K562 (cell line): ENCODE measurements at regions not wholly inside any gene's neighbourhood (a gene's known extent, or its start where the extent isn't known, plus 50 kb on each side); places are given as distances from the start of the nearest gene placed in this dataset.

Source experiments
- ATAC-seq: fragments of 200-7000 bp; cut with Tn5 transposase; 3 replicates; pipeline ENCODE4 v1.9.1; 2020; ENCODE audit warnings: moderate library complexity
- BruUV-seq: library from RNA; stranded (reverse); fragments of 400-500 nt; replicated peaks from 2 replicates; lab custom pipeline; 2021; lab: Mats Ljungman, UMichigan
- CTCF ChIA-PET: fragments of 300-600 bp; formaldehyde crosslinking; extraction: SDS; loops from one replicate; lab custom pipeline; 2021; ENCODE audit warnings: low intra/inter-chr PET ratio; lab: Yijun Ruan, JAX
- POLR2A ChIA-PET: fragments of 300-600, 350-650 bp; sonication (Branson Sonifier 250); formaldehyde crosslinking; extraction: SDS; loops from one replicate; lab custom pipeline; 2021; ENCODE audit warnings: antibody characterized with exemption, inconsistent platforms; lab: Yijun Ruan, JAX
- DNase-seq, 4 experiments: peaks; one replicate each; pipeline versions ENCODE4 v3.0.0 to v3.0.0-alpha.2; 2011 to 2018; ENCODE audit warnings: low spot score in 3 of 4, mixed read lengths in 3 of 4; ENCODE audit errors: extremely low read depth in 1 of 4
- FAIRE-seq: peaks from 2 replicates; lab custom pipeline; 2011; peaks lifted over from hg19 to GRCh38; lab: Jason Lieb, UNC
- H2AFZ ChIP-seq: 2 replicates; pipeline ENCODE4 v1.6.0; 2011; ENCODE audit warnings: low read depth, low read length, control low read depth, inconsistent platforms
- H3K27ac ChIP-seq: fragments of 200-600 bp; 3 replicates; pipeline ENCODE4 v1.8.0; 2011; ENCODE audit warnings: low read depth, mild to moderate bottlenecking, control low read depth, inconsistent platforms, low read length, moderate library complexity, mixed read lengths; ENCODE audit errors: extremely low read depth
- H3K27me3 ChIP-seq, 2 experiments: fragments of 300-600 bp in 1 of 2; 2 replicates in 1 of 2; 3 replicates in 1 of 2; pipeline versions ENCODE4 v1.6.0 to v1.8.0; 2011; ENCODE audit warnings: inconsistent platforms in 2 of 2, low read length in 2 of 2, mild to moderate bottlenecking in 1 of 2, mixed read lengths in 1 of 2, moderate library complexity in 1 of 2; ENCODE audit not compliant: control insufficient read depth in 2 of 2, insufficient read depth in 2 of 2
- H3K36me3 ChIP-seq: fragments of 300-600 bp; 3 replicates; pipeline ENCODE4 v1.8.0; 2011; ENCODE audit warnings: mild to moderate bottlenecking, low read length, inconsistent platforms; ENCODE audit not compliant: control insufficient read depth, insufficient read depth
- H3K4me1 ChIP-seq, 2 experiments: fragments of 200-600 bp in 1 of 2; replicated peaks in 1 of 2; 2 replicates in 1 of 2; 3 replicates in 1 of 2; pipeline versions ENCODE4 v1.5.1 to v1.8.0; 2011; ENCODE audit warnings: inconsistent platforms in 2 of 2, low read length in 2 of 2, mild to moderate bottlenecking in 1 of 2, mixed read lengths in 1 of 2, moderate library complexity in 1 of 2; ENCODE audit not compliant: control insufficient read depth in 2 of 2, insufficient read depth in 2 of 2
- H3K4me2 ChIP-seq: 2 replicates; pipeline ENCODE4 v1.6.1; 2011; ENCODE audit warnings: low read length, control low read depth, inconsistent platforms, mixed read lengths; ENCODE audit not compliant: insufficient read depth
- H3K4me3 ChIP-seq: fragments of 200-600 bp; sonication (generic), shearing (Covaris generic); 2 replicates; pipeline ENCODE4 v1.5.1; 2016; ENCODE audit warnings: control low read depth, inconsistent platforms
- H3K79me2 ChIP-seq: fragments of 200-600 bp; 3 replicates; pipeline ENCODE4 v1.8.0; 2011; ENCODE audit warnings: low read length, inconsistent platforms; ENCODE audit not compliant: control insufficient read depth, insufficient read depth
- H3K9ac ChIP-seq, 2 experiments: 2 replicates each; pipeline versions ENCODE4 v1.6.0 to v1.6.1; 2011; ENCODE audit warnings: low read depth in 2 of 2, low read length in 2 of 2, control low read depth in 1 of 2, inconsistent platforms in 1 of 2, mild to moderate bottlenecking in 1 of 2, mixed read lengths in 1 of 2; ENCODE audit not compliant: insufficient read depth in 1 of 2
- H3K9me1 ChIP-seq: one replicate; pipeline ENCODE4 v1.6.0; 2011; ENCODE audit warnings: inconsistent platforms, mild to moderate bottlenecking, low read length, moderate library complexity; ENCODE audit not compliant: control insufficient read depth, insufficient read depth
- H3K9me3 ChIP-seq: replicated peaks from 2 replicates; pipeline ENCODE4 v1.5.1; 2011; ENCODE audit warnings: low read depth, low read length, inconsistent platforms; ENCODE audit not compliant: control insufficient read depth, insufficient read depth
- H4K20me1 ChIP-seq: replicated peaks from 2 replicates; pipeline ENCODE4 v1.6.1; 2011; ENCODE audit warnings: low read length, inconsistent platforms, mixed read lengths; ENCODE audit not compliant: control insufficient read depth, insufficient read depth
- FOXK2 ChIP-seq, 2 experiments: fragments of 450-650 bp; IDR thresholded peaks in 1 of 2; conservative IDR thresholded peaks in 1 of 2; 2 replicates each; pipeline ENCODE4 v1.6.1; 2016; ENCODE audit warnings: low read depth in 2 of 2, mild to moderate bottlenecking in 1 of 2
- HES1 ChIP-seq: fragments of 450-650 bp; IDR thresholded peaks from 2 replicates; pipeline ENCODE4 v1.6.1; 2016; ENCODE audit warnings: low read depth, mild to moderate bottlenecking, moderate library complexity
- KAT7 ChIP-seq: sonication (generic); formaldehyde crosslinking; IDR thresholded peaks from 2 replicates; pipeline ENCODE4 v1.8.0; 2022; ENCODE audit warnings: missing genetic modification reagents, mild to moderate bottlenecking, borderline replicate concordance
- PTRF ChIP-seq: fragments of 450-650 bp; IDR thresholded peaks from 2 replicates; pipeline ENCODE4 v1.6.1; 2016; ENCODE audit warnings: mild to moderate bottlenecking, missing genetic modification characterization, missing compliant biosample characterization
- RBM25 ChIP-seq: fragments of 200-400 bp; formaldehyde crosslinking; IDR thresholded peaks from 2 replicates; pipeline ENCODE4 v1.6.1; 2018; ENCODE audit warnings: low read length, low read depth, moderate library complexity; ENCODE audit not compliant: severe bottlenecking
- SREBF1 ChIP-seq: fragments of 150-350 bp; IDR thresholded peaks from 2 replicates; pipeline ENCODE4 v1.6.1; 2014; ENCODE audit warnings: antibody characterized with exemption, low read depth, low read length, borderline replicate concordance
- TAF9B ChIP-seq: fragments of 450-650 bp; IDR thresholded peaks from 2 replicates; pipeline ENCODE4 v1.6.1; 2018; ENCODE audit warnings: mild to moderate bottlenecking; ENCODE audit not compliant: partially characterized antibody
- TBP ChIP-seq: optimal IDR thresholded peaks from 2 replicates; pipeline ENCODE3; 2011; ENCODE audit warnings: low read depth, low read length, improper control_type of control experiment
- TEAD1 ChIP-seq, 2 experiments: fragments of 450-650 bp in 1 of 2; sonication (generic) in 1 of 2; formaldehyde crosslinking; IDR thresholded peaks; 2 replicates each; pipeline versions ENCODE4 v1.4.0 to v1.8.0; 2020 to 2022; ENCODE audit warnings: mild to moderate bottlenecking in 2 of 2, missing genetic modification reagents in 1 of 2
- ZFP91 ChIP-seq: sonication (generic); formaldehyde crosslinking; IDR thresholded peaks from 2 replicates; pipeline ENCODE4 v1.8.0; 2022; ENCODE audit warnings: mild to moderate bottlenecking, missing genetic modification reagents
- ZHX1 ChIP-seq: fragments of 150-350 bp; conservative IDR thresholded peaks from 2 replicates; pipeline ENCODE4 v1.6.1; 2014; ENCODE audit warnings: low read length
- ZNF347 ChIP-seq: fragments of 450-650 bp; formaldehyde crosslinking; IDR thresholded peaks from 2 replicates; pipeline ENCODE4 v1.4.0; 2020; ENCODE audit warnings: low read depth, mild to moderate bottlenecking, moderate library complexity
- ZNF740 ChIP-seq, 3 experiments: fragments of 200-800 bp in 1 of 3; sonication (Bioruptor generic) in 1 of 3; sonication (generic) in 1 of 3; formaldehyde crosslinking in 1 of 3; IDR thresholded peaks; 2 replicates each; pipeline versions ENCODE4 v1.6.1 to v1.8.0; 2016 to 2022; ENCODE audit warnings: mild to moderate bottlenecking in 2 of 3, missing compliant biosample characterization in 2 of 3, missing genetic modification characterization in 2 of 3, missing genetic modification reagents in 1 of 3
- WGBS: fragments of 100-300 bp; shearing (Covaris generic); methylation state at CpG from one replicate; pipeline ENCODE4 v1.1.6; 2016; ENCODE audit warnings: low coverage, mixed read lengths; ENCODE audit not compliant: insufficient coverage; ENCODE audit errors: missing lambda C conversion rate; 5-methylcytosine and 5-hydroxymethylcytosine counted together
- in situ Hi-C: fragments of 300-500 bp; cut with MboI; formaldehyde crosslinking; loops from 4 replicates; pipeline ENCODE4 v1.15.0; 2018; ENCODE audit warnings: inconsistent platforms, mixed read lengths
- intact Hi-C: fragments of 100-400 bp; cut with micrococcal nuclease; formaldehyde crosslinking; loops from 2 replicates; pipeline ENCODE4 v1.14.2; 2022

- in situ Hi-C loops (no loop called here), intact Hi-C loops (no loop called here)
- Histone ChIP-seq H3K27ac (no peak overlapping the region), H3K36me3 (no peaks in the 10 kb centered on the region), H3K9ac (no peak overlapping the region), H3K79me2 (no peaks in the 10 kb centered on the region), H3K9me1 (no peaks in the 10 kb centered on the region), H3K4me3 (no peak overlapping the region), H4K20me1 (no peaks in the 10 kb centered on the region), H3K4me2 (no peak overlapping the region), H2AFZ (no peak overlapping the region), H3K4me1 (no peaks in the 10 kb centered on the region), H3K9me3 (no peaks in the 10 kb centered on the region), H3K27me3 (no peaks in the 10 kb centered on the region)
- FAIRE-seq (no peak), DNase-seq (no peak), ATAC-seq (no peak)
- ChIA-PET POLR2A (no interaction called here), CTCF (no interaction called here)
- no TSS peak for BruUV-seq
- 28% methylated on average over 6 of the region's 6 CpGs for WGBS
- TF ChIP-seq ZFP91 (CRISPR knock-in tag): no peak
- TF ChIP-seq FOXK2 (conservative IDR thresholded peaks at IDR 0.05 in 1 of 2, IDR thresholded peaks at IDR 0.05 in 1 of 2; ENCODE audit: low read depth in 2 of 2): no peak
- no peak for TF ChIP-seq TEAD1 (CRISPR knock-in tag; IDR thresholded peaks at IDR 0.05)
- no peak for TF ChIP-seq ZNF740 (CRISPR knock-in tag; IDR thresholded peaks at IDR 0.05)
- no peak for TF ChIP-seq ZNF740 (tag; IDR thresholded peaks at IDR 0.05)
- TF ChIP-seq TAF9B: no peak
- TF ChIP-seq PTRF (tag): no peak
- no peak for TF ChIP-seq ZHX1
- no peak for TF ChIP-seq KAT7 (CRISPR knock-in tag)
- TF ChIP-seq TBP: no peak
- TF ChIP-seq SREBF1: no peak
- TF ChIP-seq HES1: no peak
- TF ChIP-seq ZNF347: no peak
- TF ChIP-seq RBM25: no peak
Measured at GRCh38 chr2:193590831-193591230, 1396.1 kb upstream of the TMEFF2 start.
